Panc1 (cell line): ENCODE measurements at regions not wholly inside any gene's neighbourhood (a gene's known extent, or its start where the extent isn't known, plus 50 kb on each side); places are given as distances from the start of the nearest gene placed in this dataset.

Experiments used
- ATAC-seq: fragments of 200-7000 bp; cut with Tn5 transposase; 2 replicates; pipeline ENCODE4 v1.9.1; 2020; ENCODE audit warnings: mild to moderate bottlenecking, moderate library complexity
- BruUV-seq: library from RNA; stranded (reverse); fragments of 400-500 nt; replicated peaks from 2 replicates; lab custom pipeline; 2021; lab: Mats Ljungman, UMichigan
- CTCF ChIA-PET: fragments of 300-600 bp; sonication (Branson Sonifier 250); formaldehyde crosslinking; loops from one replicate; lab custom pipeline; 2022; ENCODE audit warnings: antibody characterized with exemption; lab: Charles Lee
- POLR2A ChIA-PET: fragments of 300-600 bp; sonication (Branson Sonifier 250); formaldehyde crosslinking; loops from one replicate; lab custom pipeline; 2022; ENCODE audit warnings: antibody characterized with exemption; lab: Charles Lee
- DNase-seq: peaks from one replicate; pipeline ENCODE4 v3.0.0-alpha.2; 2010; ENCODE audit warnings: low read depth, low spot score
- H3K27ac ChIP-seq: 2 replicates; pipeline ENCODE4 v1.5.1; 2011; ENCODE audit warnings: mild to moderate bottlenecking, low read length, inconsistent platforms
- H3K27me3 ChIP-seq: fragments of 200-500 bp; sonication (Bioruptor generic); 2 replicates; pipeline ENCODE4 v1.6.0; 2014; ENCODE audit warnings: low read length, inconsistent platforms; ENCODE audit not compliant: control insufficient read depth, insufficient read depth
- H3K36me3 ChIP-seq: fragments of 200-500 bp; sonication (Bioruptor generic); 2 replicates; pipeline ENCODE4 v1.5.1; 2014; ENCODE audit warnings: inconsistent platforms, mild to moderate bottlenecking, low read length, moderate library complexity; ENCODE audit not compliant: control insufficient read depth, insufficient read depth
- H3K4me1 ChIP-seq: 2 replicates; pipeline ENCODE4 v1.5.1; 2011; ENCODE audit warnings: inconsistent platforms, mild to moderate bottlenecking, low read length, moderate library complexity; ENCODE audit not compliant: control insufficient read depth, insufficient read depth
- H3K4me3 ChIP-seq, 2 experiments: 2 replicates each; pipeline ENCODE4 v1.5.1; 2011 to 2012; ENCODE audit warnings: low read depth in 2 of 2, low read length in 2 of 2, mild to moderate bottlenecking in 2 of 2, inconsistent platforms in 1 of 2, moderate library complexity in 1 of 2
- H3K9me3 ChIP-seq: fragments of 200-500 bp; sonication (Bioruptor generic); 2 replicates; pipeline ENCODE4 v1.5.1; 2014; ENCODE audit warnings: low read depth, mild to moderate bottlenecking, inconsistent platforms, low read length, moderate library complexity; ENCODE audit not compliant: control insufficient read depth, insufficient read depth
- POLR2AphosphoS5 ChIP-seq: IDR thresholded peaks from 2 replicates; pipeline ENCODE4 v1.6.1; 2012; ENCODE audit warnings: mild to moderate bottlenecking, low read depth, low read length, moderate library complexity
- SIN3A ChIP-seq: IDR thresholded peaks from 2 replicates; pipeline ENCODE4 v1.6.1; 2012; ENCODE audit warnings: low read depth, mild to moderate bottlenecking, low read length, moderate library complexity, borderline replicate concordance; ENCODE audit not compliant: insufficient read depth
- in situ Hi-C: cut with HindIII; loops from 2 replicates; pipeline ENCODE4 v1.10.0; 2016; ENCODE audit warnings: low sequenced_read_pairs, low pct_unique_long_range_greater_than_20kb
- intact Hi-C: fragments of 100-400 bp; cut with micrococcal nuclease; formaldehyde crosslinking; loops from one replicate; pipeline ENCODE4 v1.10.0; 2022; ENCODE audit not compliant: unreplicated experiment
- TF ChIP-seq, protein P1 (sequence below): fragments of 450-650 bp; IDR thresholded peaks from 2 replicates; pipeline ENCODE4 v1.5.1; 2017; ENCODE audit warnings: mild to moderate bottlenecking

DNA sequence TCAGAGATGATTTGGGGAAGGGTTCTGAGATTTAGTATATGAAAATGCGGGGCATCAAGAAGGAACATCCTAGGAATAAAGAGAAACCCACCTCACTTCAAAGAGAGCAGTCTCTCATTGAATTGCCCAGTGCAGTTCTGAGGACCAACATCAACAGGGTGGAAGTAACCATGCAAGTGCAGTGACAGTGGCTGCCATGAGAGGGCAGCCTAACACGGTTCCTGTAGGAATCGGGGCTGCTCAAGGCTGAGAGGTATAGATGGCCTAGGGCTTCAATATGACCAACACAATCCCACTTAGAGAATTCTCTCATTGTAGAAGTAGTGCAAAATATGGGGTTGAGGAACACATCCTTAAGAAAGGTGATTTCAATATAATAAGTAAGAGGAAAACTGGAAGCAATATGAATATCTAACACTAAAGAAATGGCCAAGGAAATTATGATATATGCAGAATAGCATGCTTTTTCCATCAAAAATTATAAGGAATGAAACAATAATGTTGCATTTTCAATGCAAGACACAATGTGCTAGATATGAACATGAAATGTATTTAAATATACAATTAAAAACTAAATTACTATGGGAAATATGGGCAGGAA is 51.1 kb upstream of the ARRDC4 start:
- DNase-seq, result peak; percentile 39
- TF ChIP-seq, protein P1, sequence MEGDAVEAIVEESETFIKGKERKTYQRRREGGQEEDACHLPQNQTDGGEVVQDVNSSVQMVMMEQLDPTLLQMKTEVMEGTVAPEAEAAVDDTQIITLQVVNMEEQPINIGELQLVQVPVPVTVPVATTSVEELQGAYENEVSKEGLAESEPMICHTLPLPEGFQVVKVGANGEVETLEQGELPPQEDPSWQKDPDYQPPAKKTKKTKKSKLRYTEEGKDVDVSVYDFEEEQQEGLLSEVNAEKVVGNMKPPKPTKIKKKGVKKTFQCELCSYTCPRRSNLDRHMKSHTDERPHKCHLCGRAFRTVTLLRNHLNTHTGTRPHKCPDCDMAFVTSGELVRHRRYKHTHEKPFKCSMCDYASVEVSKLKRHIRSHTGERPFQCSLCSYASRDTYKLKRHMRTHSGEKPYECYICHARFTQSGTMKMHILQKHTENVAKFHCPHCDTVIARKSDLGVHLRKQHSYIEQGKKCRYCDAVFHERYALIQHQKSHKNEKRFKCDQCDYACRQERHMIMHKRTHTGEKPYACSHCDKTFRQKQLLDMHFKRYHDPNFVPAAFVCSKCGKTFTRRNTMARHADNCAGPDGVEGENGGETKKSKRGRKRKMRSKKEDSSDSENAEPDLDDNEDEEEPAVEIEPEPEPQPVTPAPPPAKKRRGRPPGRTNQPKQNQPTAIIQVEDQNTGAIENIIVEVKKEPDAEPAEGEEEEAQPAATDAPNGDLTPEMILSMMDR, result peak; percentile 94
- TF ChIP-seq POLR2AphosphoS5 (no peak), SIN3A (no peak)
- ChIA-PET POLR2A (no interaction called here), CTCF (interaction anchor here (1.1 kb wide), 1 partner anchor 11 kb away, joined by 3 read pairs; no protein-coding TSS in a partner anchor)
- Histone ChIP-seq H3K4me1 (no peaks in the 10 kb centered on the region), H3K36me3 (no peaks in the 10 kb centered on the region), H3K4me3 (no peak overlapping the region), H3K9me3 (no peaks in the 10 kb centered on the region), H3K27ac (no peak overlapping the region), H3K27me3 (peaks cover 13% of the 10 kb centered on the region)
- no TSS peak for BruUV-seq
- ATAC-seq, result peak; percentile 99
- intact Hi-C loops, result loop anchor here (1.0 to 5.0 kb wide), 3 partner anchors 176 to 385 kb away; no protein-coding TSS in a partner anchor
- in situ Hi-C loops, result no loop called here
